GM19238 (cell line): ENCODE measurements at regions not wholly inside any gene's neighbourhood (a gene's known extent, or its start where the extent isn't known, plus 50 kb on each side); places are given as distances from the start of the nearest gene placed in this dataset.

Experiments used
- DNase-seq: peaks from one replicate; pipeline ENCODE4 v3.0.0; 2011; ENCODE audit warnings: low spot score; ENCODE audit not compliant: insufficient read length

DNA sequence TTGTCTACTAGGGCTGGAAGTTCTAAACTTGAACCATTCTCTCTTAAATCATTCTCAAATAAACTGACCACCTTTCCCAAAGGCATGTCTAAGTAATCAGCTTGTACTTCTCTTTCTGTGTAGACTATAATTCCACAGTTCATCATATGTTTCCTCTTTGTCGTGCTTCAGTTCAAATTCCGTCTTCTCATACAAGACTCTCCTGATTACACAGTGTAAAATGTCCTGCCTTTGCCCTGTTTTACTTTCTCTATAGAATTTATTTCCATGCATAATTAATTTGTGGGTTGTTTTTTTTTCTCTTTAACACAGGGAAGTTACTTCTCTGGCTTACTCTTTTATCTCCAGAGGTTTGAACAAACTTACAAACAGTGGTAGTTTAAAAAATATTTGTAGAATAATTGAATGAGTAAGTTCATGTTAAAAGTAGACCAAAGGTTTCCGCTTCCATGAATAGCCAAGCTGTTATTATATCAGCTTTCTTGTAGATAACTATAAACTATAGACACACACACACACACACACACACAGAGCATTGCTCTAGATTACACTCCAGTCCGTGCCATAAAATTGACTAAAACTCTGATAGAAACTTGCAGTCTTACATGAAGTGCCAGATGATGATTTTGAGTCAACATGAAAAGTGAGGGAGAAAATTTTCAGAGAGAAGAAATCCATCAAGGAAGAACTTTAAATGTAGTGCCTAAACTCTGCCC, 119.0 kb downstream of the SUCNR1 start:
- no peak for DNase-seq

DNA sequence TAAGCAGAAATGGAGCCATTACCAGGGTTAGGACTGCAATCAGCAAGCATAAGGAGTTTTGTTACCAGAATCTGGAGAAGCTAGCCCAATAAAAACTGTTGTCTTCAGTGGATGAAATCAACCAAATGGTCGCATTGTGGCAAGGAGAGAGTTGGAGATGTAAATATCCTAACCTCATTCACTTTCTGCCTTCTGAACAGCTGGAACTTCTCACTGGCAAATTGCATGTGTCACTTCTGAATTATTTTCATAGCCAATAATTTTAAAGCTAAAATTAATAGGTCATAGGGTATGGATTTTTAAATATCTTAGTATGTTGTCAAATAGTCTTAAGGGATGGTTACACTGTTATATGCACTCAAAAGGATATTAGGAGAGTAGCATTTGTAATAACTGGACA, 121.6 kb downstream of the SUCNR1 start:
- no peak for DNase-seq

DNA sequence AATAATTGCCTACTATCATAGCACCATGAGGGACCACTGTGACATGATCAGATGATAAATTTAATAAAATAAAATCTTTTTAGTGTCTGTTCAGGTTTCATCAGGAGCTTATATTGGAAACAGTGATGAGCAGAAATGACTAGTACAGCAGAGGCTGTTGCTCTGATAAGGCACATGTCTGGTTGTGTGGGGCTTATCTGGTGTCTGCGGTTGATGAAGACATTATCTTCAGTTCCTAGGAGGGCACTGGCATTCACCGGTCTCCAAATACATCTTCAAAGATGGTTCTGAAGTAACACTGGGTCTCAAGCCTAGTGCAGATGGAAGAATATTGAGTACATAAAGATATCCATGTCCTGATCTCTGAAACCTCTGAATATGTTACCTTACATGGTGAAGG, 125.3 kb downstream of the SUCNR1 start:
- DNase-seq: no peak

DNA sequence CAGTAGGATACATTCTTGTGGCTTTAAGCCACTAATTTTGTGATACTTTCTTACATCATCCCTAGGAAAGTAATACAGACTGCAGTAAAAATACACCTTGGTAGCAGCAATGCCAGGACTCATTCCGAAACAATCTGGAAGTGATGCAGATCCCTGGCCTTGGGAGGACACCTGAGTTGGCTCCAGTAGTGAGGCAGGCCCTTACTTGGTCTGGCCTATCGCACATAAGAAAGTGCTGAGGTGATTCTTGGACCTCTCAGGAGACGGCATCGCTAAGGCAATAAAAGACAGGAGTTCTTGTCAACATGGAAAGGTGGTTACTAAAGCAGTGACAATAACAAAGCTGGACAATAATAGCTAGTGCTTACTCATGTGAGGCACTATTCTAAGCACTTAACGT, 126.5 kb downstream of the SUCNR1 start:
- no peak for DNase-seq

DNA sequence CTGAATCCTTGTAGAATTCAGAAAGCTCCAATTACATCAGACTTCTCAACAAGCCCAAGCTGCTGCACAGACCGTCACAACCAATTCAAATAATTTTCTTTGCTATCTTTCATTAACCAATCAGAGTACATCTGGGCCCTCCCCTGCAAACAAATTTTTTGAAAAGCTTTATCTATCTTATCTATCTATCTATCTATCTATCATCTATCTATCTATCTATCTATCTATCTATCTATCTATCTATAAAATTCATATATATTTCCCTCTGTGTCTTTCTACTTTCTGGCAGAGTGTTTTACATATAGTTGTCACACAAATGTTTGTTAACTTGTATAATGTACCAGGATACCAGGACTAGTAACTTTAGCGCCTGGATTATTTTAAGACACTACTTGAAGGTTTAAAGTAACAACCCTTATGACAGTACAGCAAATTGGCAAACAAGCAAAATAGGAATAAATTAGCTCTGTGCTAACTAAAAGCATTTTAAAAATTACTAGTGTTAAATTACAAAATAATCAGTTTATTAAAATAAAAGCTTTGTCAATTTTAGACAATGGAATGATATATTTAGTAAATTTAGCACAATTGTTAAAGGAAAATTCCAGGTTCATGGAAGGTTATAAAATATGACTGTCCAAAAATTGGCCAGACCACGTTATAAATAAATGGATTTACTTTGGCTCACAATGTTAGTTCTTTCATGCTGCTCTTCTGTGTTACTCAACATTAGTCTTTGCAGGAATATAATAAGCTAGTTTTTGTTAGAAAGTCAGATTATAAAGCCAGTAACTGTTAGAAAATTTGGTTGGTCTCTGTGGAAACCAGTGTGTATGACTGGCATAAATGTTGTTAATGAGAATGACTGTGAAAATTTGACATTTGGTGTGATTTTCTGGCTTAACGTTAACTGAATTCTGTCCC, 138.6 kb downstream of the SUCNR1 start:
- no peak for DNase-seq

DNA sequence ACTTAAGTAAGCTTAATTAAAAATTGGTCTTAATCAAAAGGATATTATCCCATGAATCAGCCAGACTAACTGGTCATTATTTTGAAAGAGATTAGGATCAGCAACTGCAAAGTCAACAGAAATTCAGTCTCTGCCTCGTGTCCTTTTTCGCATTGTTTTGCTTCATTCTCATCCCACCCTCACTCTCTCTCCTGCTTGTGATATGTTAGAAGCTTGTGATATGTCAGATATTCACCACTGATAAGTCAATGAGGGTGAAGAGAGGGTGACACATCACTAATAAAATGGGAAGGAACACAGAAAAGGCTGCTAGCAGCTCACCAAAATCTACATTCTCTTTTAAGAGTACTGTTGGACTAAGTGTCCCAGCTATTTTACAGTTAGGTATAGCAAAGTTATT, 146.1 kb downstream of the SUCNR1 start:
- no peak for DNase-seq

DNA sequence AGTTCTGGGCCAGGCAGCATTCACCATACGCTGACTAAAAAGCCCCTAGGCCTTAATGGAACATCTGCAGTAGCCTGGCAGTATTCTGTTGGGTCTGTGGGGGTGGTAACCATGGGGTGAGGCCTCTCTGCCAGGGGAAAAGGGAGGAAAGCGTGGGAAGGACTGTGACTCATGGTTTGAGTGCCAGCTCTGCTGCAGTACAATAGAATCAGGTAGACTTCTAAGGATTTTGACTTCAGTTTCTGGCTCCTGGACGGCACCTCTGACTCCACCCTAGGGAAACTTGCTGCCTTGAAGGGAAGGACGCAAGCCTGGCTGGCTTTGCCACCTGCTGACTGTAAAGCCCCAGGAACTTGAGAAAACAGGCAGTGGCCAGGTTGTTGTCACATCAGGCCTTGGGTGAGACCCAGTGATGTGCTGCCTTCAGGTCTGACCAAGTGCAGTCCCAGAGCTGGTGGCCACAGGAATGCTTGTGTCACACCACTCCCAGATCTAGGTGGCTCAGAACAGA, 148.6 kb downstream of the SUCNR1 start:
- DNase-seq: no peak

DNA sequence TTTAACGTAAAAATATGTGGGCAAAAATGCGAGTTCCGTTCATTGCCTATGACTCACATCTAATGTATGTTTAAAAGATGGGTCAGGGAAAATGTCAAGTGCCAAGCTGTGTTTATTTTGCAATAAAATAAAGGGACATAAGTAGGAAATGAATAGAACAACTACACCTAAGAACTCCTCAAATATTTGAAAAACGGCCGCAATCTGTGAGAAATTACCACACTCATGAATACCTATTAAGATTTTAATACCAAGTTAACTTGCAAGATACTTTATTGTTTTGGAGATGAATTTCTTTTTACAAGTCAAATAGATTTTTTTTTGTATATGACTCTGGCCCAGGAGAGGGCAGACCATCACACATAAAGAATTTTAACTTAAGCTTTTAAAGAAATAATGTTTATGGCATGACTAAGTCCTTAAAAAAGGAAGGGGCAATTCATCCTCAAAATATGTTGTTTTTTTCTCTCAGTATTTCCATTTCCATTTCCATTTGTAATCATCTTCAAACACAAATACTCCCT, 152.7 kb downstream of the SUCNR1 start:
- DNase-seq: no peak

DNA sequence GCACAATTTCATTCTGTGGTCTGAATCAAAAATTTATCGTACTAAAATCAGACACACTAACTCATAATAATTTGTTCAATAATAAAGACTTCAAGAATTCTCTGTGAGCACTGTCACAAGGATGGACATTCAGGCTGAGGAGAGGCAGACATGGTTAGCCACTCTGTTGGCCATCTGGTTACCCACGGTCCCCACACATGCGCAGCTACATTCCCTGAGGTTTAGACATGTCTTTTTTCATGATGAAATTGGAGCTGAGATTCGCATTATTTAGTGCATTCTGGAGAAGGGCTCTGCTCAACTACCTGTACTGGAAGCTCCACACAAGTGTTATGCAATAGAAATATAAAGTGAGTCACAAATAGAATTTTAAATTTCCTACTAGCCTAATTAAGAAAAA, 156.9 kb downstream of the SUCNR1 start:
- DNase-seq: no peak

DNA sequence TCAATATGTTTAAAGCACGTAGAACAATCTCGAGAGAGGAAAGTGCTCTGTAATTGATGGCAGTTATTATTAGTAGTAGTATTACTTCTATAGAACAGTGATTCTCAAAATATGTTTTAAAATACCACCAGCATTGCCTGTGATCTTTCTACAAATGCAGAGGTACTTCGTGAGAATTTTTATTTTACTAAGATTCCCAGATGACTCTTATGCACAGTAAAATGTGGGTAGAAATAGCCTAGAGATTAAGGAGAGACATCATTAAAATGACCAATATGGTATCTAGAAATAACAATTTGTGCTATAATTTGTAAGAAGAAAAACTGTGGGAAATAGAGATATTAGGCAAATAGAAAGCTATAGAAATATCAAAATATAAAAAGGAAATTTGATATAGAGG, 157.9 kb downstream of the SUCNR1 start:
- no peak for DNase-seq

DNA sequence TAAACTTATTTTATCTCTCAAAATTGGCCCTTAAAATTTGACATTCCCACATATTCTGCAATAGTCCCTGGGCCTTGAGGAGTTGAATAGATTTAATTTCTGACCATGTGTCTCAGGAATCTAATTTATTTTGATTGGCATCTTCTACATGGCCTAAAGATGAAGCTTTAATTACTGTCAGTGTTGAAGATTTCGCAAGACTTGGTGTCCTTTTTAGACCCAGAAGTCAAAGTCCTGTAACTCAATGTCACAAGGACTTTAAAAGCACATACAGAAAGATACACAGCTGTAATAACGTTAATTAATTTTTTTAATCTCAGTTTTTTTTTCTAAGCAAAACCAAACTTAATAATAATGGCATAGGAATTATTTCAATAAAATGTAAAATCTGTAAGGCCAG, 163.9 kb downstream of the SUCNR1 start:
- DNase-seq: no peak

DNA sequence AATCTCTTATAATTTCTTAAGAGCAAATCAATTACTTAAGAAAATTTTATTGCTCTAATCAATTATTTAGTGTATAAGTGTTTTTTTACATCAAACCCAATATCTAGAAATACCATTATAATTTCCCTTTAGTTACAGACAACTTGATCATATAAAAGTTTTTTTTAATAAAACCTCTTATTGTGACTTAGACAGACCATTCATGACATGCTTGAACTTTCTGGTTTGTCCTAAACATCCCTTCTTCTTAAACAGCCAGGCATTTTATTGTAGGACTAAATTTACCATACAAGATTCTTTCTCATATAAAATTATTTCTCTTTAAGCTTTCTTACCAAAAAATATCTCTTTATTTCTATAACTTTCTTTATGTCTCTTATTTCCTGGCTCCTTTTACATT, 164.5 kb downstream of the SUCNR1 start:
- no peak for DNase-seq

DNA sequence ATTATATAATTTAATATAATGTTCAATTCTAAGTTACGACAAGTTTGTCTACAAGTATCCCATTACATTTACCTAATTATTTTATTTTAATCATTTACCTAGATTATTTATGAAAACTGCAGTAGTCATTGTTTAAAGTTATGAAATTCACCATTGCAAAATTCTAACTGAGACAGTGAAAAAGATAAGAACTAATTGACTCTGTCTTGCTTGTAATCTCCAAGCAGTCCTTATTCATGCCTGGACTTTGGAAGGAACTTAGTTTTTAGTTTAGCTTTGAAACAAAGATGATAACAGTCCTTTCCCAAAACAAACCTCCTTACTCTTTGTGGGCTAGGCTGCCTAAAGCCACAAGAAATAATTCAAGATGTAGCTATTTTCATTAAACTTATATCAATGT, 165.0 kb downstream of the SUCNR1 start:
- no peak for DNase-seq

DNA sequence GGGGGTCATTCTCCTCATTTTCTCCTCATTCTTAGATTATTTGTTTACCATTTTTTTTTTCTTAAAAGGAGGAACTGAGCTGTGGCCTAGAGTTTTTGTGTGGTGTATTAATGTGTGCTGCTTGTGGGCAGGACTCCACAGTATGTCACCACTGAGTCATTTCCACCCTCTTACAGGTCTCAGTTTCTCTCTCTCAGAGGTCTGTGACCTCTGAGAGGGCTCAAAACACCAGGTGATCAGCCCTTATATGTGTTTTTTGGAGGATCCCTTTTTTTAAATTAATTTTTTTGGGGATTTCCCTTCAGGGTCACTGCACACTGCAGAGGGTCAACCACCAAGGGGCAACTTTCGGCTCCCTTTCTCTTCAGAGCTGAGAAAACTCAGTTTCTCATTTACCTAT, 166.4 kb downstream of the SUCNR1 start:
- no peak for DNase-seq

DNA sequence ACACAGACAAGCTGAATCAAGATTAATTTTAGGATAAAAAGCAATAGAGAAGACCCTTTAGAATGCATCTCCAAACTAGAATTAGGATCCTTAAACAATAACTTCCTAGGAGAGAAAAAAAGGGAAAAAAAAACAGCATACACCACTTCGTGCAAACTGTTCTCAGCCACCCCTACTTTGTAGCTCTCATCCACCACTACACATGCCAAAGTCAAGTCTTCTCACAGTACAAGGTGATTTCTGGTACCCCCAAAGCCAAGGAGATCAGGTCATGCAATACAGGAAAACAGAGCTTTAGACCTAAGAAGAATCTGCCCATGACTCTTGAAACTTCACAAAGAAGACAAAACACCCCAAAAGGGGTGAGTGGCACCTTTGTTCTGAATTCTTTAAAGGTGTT, 166.9 kb downstream of the SUCNR1 start:
- DNase-seq: no peak

DNA sequence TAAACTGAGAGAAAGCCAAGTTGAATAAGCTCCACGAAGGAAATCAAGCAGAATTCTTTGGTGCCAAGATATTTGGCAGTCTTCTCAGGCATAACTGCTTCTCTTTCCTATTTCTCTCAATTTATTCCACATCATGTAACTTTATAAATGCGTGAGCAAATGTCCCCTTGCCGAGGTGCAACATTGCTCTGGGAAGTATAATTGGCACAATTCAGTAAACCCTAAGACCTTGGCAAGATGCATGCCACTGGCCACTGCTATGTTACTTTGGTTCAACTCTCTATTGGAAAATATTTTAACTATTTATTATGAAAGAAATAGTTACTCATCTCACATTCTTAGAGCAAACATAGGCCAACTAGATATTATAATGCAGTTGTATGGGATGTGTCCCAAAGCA, 170.2 kb downstream of the SUCNR1 start:
- no peak for DNase-seq

DNA sequence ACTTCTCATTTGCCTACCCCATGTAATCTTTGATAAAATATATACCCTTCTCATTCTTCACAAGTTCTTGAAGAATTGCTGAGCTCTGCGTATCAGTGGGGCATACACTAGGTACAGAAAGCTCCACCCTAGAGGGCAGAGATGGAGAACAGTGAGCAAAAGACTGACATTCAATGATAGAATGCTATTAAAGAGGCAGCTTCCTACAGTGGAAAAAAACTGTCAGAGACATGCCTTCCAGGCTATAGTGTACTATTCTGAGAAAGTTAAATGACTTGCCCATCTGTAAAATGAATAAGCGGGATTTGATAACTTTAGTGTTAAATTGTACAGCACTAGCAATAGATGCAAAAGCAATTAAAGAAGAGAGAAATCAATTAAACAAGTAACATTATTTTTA, 172.8 kb downstream of the SUCNR1 start:
- DNase-seq: no peak

DNA sequence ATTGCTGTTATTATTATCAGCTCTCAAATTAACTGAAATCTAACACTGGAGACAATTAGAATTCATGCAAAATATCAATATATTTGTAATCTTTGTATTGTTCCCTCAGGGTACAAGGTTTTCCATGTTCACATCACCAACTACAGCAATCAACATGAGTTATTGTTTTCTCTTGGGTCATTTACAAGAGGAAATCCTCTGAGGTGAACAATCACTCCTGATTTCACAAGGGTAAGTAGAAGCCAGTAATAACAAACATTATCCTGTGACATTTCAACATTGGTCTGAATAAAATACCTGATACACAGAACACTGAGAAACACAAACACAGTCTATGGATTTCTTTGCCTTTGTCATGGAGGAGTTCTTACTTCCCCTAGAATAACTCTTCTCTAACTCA, 174.0 kb downstream of the SUCNR1 start:
- DNase-seq: no peak

DNA sequence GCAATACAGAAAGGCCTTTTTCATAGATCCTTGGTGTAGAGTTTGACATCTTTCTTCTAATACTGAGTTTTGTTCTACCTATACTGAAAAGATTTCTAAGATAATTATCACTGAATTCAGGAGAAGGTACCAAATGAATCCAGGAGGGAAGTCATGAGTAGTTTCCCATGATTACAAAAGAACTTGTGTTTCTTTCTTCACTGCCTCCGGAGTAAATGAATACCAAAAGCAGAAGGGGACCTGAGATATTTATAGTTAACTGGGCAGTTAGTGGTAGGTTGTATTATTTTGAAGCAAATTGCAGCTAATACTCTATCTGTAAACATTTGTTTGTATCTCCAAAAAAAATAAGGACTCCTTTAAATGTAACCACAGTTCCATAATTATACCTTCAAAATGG, 175.4 kb downstream of the SUCNR1 start:
- no peak for DNase-seq

DNA sequence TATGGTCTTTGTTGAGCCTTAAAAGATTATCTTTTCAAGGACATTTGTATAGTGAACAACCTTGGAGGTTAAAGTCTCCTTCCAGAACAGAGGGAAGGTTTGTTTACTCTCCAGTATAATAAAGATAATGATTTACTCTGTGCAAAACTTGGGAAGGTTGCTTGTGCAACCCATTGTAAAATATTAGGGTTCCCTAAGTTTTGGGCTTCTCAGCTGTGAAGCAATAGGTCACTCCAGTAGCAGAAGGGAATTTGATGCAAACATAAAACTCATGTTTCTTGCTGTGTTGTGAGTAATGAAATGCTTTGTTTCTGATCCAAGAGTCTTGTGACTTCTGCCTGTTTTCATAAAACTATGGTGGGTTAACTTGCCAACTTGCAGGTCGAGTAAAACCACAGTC, 177.5 kb downstream of the SUCNR1 start:
- no peak for DNase-seq

DNA sequence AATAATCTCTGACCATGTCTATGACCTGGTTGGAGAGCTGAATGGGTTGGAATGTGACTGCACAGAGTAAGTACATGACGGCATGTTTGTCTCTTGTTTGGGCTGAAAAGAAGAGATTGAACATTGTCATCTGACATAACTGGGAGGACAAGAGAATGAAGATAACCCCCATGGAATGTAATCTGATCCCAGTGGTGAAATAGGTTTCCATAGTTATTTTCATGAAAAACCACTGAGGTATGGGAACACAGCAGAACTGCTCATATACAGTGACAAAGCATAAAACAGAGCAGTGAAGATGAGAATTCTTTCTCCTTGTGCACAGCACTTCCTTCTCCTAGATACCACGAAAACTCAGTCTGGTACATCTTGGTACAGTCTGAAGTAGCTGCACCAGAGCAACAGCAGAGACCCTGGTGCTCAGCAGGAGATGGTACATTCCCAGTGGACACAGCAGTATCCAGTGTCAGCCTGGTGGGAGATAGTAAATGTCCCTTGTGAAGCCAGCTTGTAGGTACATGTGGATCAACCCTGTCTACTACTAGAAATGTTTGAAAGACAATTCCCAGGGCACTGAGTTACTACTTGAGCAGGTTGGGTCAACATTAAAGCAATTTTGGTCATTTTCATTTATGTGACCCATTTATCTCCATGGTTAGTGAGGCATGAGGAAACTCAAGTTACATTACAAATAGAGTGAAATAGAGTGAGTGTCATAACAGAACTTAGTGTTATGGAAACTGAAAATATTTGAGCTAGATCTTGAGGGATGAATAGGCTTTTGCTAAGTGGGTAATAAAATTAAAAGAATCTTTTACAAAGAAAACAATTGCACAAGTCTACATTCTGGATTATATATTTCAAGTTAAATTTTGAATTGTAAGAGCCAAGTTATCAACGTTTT, 178.3 kb downstream of the SUCNR1 start:
- DNase-seq: no peak
